Caco-2 (cell line): ENCODE measurements at regions not wholly inside any gene's neighbourhood (a gene's known extent, or its start where the extent isn't known, plus 50 kb on each side); places are given as distances from the start of the nearest gene placed in this dataset.

Experiments
- BruUV-seq: library from RNA; stranded (reverse); fragments of 400-500 nt; replicated peaks from 2 replicates; lab custom pipeline; 2021; lab: Mats Ljungman, UMichigan
- CTCF ChIA-PET: fragments of 300-600 bp; sonication (Branson Sonifier 250); formaldehyde crosslinking; loops from one replicate; lab custom pipeline; 2022; ENCODE audit warnings: antibody characterized with exemption; lab: Charles Lee
- POLR2A ChIA-PET: fragments of 300-600 bp; sonication (Branson Sonifier 250); formaldehyde crosslinking; loops from one replicate; lab custom pipeline; 2022; ENCODE audit warnings: antibody characterized with exemption; lab: Charles Lee
- DNase-seq, 2 experiments: peaks; one replicate each; pipeline versions ENCODE4 v3.0.0 to v3.0.0-alpha.2; 2020 to 2022
- H3K27me3 ChIP-seq: replicated peaks from 2 replicates; pipeline ENCODE4 v1.6.0; 2011; ENCODE audit warnings: low read length; ENCODE audit not compliant: control insufficient read depth, insufficient read depth
- H3K36me3 ChIP-seq: 2 replicates; pipeline ENCODE4 v1.5.1; 2011; ENCODE audit warnings: low read length; ENCODE audit not compliant: control insufficient read depth, insufficient read depth
- H3K4me1 ChIP-seq: fragments of 250-450 bp; sonication (Bioruptor Pico); 2 replicates; pipeline ENCODE4 v1.5.1; 2020; ENCODE audit warnings: mild to moderate bottlenecking
- H3K4me3 ChIP-seq: 2 replicates; pipeline ENCODE4 v1.5.1; 2011; ENCODE audit warnings: low read depth, mild to moderate bottlenecking, control low read depth, low read length
- H3K9me3 ChIP-seq: fragments of 250-450 bp; sonication (Bioruptor Pico); 2 replicates; pipeline ENCODE4 v1.5.1; 2020; ENCODE audit warnings: mild to moderate bottlenecking, moderate library complexity
- H3K27ac Mint-ChIP-seq: one replicate; pipeline ENCODE4 v1.8.0; 2022; ENCODE audit warnings: mixed read lengths; ENCODE audit not compliant: unreplicated experiment
- H3K27me3 Mint-ChIP-seq: one replicate; pipeline ENCODE4 v1.8.0; 2022; ENCODE audit warnings: mixed read lengths; ENCODE audit not compliant: insufficient read depth, unreplicated experiment
- H3K36me3 Mint-ChIP-seq: one replicate; pipeline ENCODE4 v1.8.0; 2022; ENCODE audit warnings: mild to moderate bottlenecking, mixed read lengths; ENCODE audit not compliant: insufficient read depth, unreplicated experiment
- H3K4me1 Mint-ChIP-seq: one replicate; pipeline ENCODE4 v1.8.0; 2022; ENCODE audit warnings: low read depth, mixed read lengths; ENCODE audit not compliant: unreplicated experiment
- H3K4me3 Mint-ChIP-seq: one replicate; pipeline ENCODE4 v1.8.0; 2022; ENCODE audit warnings: mild to moderate bottlenecking, moderate library complexity, mixed read lengths; ENCODE audit not compliant: unreplicated experiment
- H3K9me3 Mint-ChIP-seq: one replicate; pipeline ENCODE4 v1.8.0; 2022; ENCODE audit warnings: mixed read lengths; ENCODE audit not compliant: unreplicated experiment
- intact Hi-C: fragments of 100-400 bp; cut with micrococcal nuclease; formaldehyde crosslinking; loops from one replicate; pipeline ENCODE4 v1.10.0; 2022; ENCODE audit not compliant: unreplicated experiment
- TF ChIP-seq, protein P1 (sequence below), 2 experiments: fragments of 200-600 bp in 1 of 2; IDR thresholded peaks; 1 replicate in 1 of 2; 2 replicates in 1 of 2; pipeline versions ENCODE4 v1.5.1 to v1.8.0; 2011 to 2022; ENCODE audit warnings: antibody characterized with exemption in 1 of 2, control low read depth in 1 of 2, inconsistent platforms in 1 of 2, low read depth in 1 of 2, low read length in 1 of 2, mild to moderate bottlenecking in 1 of 2, moderate library complexity in 1 of 2; ENCODE audit not compliant: insufficient read depth in 1 of 2, severe bottlenecking in 1 of 2, unreplicated experiment in 1 of 2

DNA sequence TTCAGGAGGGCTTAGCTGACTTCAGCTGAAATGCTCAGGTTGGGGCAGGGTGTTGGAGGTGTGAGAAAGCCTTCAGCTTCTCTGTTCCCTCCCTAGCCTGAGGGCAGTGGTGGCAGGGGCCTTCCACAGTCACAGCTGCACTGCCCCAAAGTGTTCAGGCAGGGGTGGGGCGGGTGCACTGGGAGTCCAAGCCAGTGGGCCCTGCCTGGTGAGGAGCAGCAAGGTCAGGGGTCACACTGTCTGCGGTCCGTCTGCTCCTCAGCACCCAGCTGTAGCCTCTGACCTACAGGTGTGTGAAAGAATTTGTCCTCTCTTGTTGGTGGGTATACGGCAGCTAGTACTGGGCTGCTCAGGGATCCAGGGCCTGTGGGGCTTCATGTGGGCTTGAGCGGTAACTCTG is 490.4 kb upstream of the NCAM2 start:
- Mint-ChIP-seq H3K4me1 (no peaks in the 10 kb centered on the region), H3K9me3 (peaks cover 27% of the 10 kb centered on the region), H3K27ac (no peak overlapping the region), H3K27me3 (no peaks in the 10 kb centered on the region), H3K36me3 (no peaks in the 10 kb centered on the region), H3K4me3 (no peak overlapping the region)
- Histone ChIP-seq H3K27me3 (no peaks in the 10 kb centered on the region), H3K9me3 (no peaks in the 10 kb centered on the region; the same call in 1 of the 2 replicates), H3K4me3 (no peak overlapping the region), H3K4me1 (no peaks in the 10 kb centered on the region), H3K36me3 (no peaks in the 10 kb centered on the region)
- POLR2A ChIA-PET, result no interaction called here
- TF ChIP-seq, protein P1, sequence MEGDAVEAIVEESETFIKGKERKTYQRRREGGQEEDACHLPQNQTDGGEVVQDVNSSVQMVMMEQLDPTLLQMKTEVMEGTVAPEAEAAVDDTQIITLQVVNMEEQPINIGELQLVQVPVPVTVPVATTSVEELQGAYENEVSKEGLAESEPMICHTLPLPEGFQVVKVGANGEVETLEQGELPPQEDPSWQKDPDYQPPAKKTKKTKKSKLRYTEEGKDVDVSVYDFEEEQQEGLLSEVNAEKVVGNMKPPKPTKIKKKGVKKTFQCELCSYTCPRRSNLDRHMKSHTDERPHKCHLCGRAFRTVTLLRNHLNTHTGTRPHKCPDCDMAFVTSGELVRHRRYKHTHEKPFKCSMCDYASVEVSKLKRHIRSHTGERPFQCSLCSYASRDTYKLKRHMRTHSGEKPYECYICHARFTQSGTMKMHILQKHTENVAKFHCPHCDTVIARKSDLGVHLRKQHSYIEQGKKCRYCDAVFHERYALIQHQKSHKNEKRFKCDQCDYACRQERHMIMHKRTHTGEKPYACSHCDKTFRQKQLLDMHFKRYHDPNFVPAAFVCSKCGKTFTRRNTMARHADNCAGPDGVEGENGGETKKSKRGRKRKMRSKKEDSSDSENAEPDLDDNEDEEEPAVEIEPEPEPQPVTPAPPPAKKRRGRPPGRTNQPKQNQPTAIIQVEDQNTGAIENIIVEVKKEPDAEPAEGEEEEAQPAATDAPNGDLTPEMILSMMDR (IDR thresholded peaks at IDR 0.05; ENCODE audit: insufficient read depth in 1 of 2, low read depth in 1 of 2, low read length in 1 of 2, severe bottlenecking in 1 of 2, unreplicated experiment in 1 of 2), result no peak
- CTCF ChIA-PET, result no interaction called here
- intact Hi-C loops, result no loop called here
- DNase-seq, result no peak
- no TSS peak for BruUV-seq

DNA sequence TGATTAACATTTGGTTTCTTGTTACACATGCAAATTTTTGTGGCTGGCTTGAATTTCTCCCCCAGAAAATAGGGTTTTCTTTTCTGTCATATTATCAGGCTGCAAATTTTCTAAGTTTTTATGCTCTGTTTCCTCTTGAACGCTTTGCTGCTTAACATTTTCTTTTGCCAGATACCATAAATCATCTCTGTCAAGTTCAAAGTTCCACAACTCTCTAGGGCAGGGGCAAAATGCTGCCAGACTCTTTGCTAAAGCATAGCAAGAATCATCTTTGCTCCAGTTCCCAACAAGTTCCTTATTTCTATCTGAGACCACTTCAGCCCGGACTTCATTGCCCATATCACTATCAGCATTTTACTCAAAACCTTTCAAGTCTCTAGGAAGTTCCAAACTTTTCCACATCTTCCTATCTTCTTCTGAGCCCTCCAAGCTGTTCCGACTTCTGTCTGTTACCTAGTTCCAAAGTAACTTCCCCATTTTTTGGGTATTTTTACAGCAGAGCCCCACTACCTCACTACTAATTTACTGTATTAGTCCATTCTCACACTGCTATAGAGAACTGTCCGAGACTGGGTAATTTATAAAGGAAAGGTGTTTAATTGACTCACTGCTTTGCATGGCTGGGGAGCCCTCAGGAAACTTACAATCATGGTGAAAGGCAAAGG is 486.9 kb upstream of the NCAM2 start:
- no peaks in the 10 kb centered on the region for H3K9me3 ChIP-seq
- no peaks in the 10 kb centered on the region for H3K27me3 ChIP-seq
- intact Hi-C loops, result no loop called here
- no peaks in the 10 kb centered on the region for H3K27me3 Mint-ChIP-seq
- H3K9me3 Mint-ChIP-seq, result peaks cover 13% of the 10 kb centered on the region
- ChIA-PET CTCF (no interaction called here), POLR2A (no interaction called here)
- no peaks in the 10 kb centered on the region for H3K4me1 ChIP-seq
- H3K4me1 Mint-ChIP-seq, result no peaks in the 10 kb centered on the region
- no peaks in the 10 kb centered on the region for H3K36me3 ChIP-seq
- TF ChIP-seq, protein P1 (IDR thresholded peaks at IDR 0.05; ENCODE audit: insufficient read depth in 1 of 2, low read depth in 1 of 2, low read length in 1 of 2, severe bottlenecking in 1 of 2, unreplicated experiment in 1 of 2), result no peak
- no peak for DNase-seq
- H3K27ac Mint-ChIP-seq, result no peak overlapping the region
- no TSS peak for BruUV-seq
- H3K4me3 ChIP-seq, result no peak overlapping the region
- no peak overlapping the region for H3K4me3 Mint-ChIP-seq
- no peaks in the 10 kb centered on the region for H3K36me3 Mint-ChIP-seq

DNA sequence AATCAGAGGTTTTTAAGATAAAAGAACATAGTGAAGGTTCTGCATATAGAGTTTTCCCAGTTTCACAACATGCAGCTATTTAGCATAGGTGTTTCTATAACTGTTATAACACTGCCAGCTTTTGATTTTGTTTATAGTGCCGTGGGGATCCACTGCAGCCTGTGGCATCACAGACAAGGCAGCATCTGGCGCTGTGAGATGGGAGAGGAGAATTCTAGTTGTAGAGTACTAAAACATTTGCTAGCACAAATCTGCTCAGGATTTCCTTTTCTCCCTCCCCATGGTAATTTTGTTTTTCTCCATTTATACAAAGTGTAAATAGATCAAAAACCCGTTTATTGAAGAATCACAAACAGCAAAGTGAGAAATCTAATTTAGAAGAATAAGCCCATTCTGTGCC is 482.8 kb upstream of the NCAM2 start:
- peaks cover 13% of the 10 kb centered on the region for H3K9me3 Mint-ChIP-seq
- H3K4me3 Mint-ChIP-seq, result no peak overlapping the region
- ChIA-PET CTCF (no interaction called here), POLR2A (no interaction called here)
- intact Hi-C loops, result no loop called here
- H3K4me1 Mint-ChIP-seq, result no peaks in the 10 kb centered on the region
- DNase-seq, result no peak
- no peaks in the 10 kb centered on the region for H3K27me3 ChIP-seq
- H3K36me3 Mint-ChIP-seq, result no peaks in the 10 kb centered on the region
- no peaks in the 10 kb centered on the region for H3K4me1 ChIP-seq
- H3K9me3 ChIP-seq, result no peaks in the 10 kb centered on the region
- no peak overlapping the region for H3K27ac Mint-ChIP-seq
- no peaks in the 10 kb centered on the region for H3K27me3 Mint-ChIP-seq
- H3K4me3 ChIP-seq, result no peak overlapping the region
- TF ChIP-seq, protein P1 (IDR thresholded peaks at IDR 0.05; ENCODE audit: insufficient read depth in 1 of 2, low read depth in 1 of 2, low read length in 1 of 2, severe bottlenecking in 1 of 2, unreplicated experiment in 1 of 2), result no peak
- H3K36me3 ChIP-seq, result no peaks in the 10 kb centered on the region
- no TSS peak for BruUV-seq
